HG02870 (cell line): ENCODE measurements at regions not wholly inside any gene's neighbourhood (a gene's known extent, or its start where the extent isn't known, plus 50 kb on each side); places are given as distances from the start of the nearest gene placed in this dataset.
"Not testable (repeated sequence)": the region's sequence is repeated elsewhere in the genome, so short reads cannot be mapped to it uniquely, and the experiment has no call there.

Experiments
- ATAC-seq: cut with Tn5 transposase; IDR thresholded peaks from one replicate; pipeline ENCODE4 v1.9.1; 2021; ENCODE audit warnings: mild to moderate bottlenecking, moderate library complexity; ENCODE audit not compliant: unreplicated experiment

DNA sequence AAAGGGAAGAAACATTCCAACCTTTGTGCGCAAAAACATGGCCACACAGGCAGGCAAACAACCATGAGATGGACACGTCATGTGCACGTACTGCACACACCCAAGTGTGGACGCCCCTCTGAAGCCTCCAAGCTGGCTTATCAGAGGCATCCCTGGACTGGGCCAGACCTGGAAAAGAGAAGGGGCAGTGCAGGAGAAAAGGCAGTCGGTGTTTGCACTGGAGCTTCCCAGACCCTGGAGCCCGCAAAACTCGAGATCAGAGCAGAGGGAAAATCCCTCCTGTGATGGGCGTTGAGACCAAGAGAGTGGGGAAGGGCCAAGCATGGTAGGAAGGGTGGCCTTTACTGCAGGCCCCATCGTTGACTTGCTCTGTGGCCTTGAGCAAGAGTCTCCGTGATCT lies 269.5 kb downstream of the CYRIA start:
- no peak for ATAC-seq

- no peak for ATAC-seq
Measured at GRCh38 chr2:16395601-16396000, 270.0 kb downstream of the CYRIA start.

DNA sequence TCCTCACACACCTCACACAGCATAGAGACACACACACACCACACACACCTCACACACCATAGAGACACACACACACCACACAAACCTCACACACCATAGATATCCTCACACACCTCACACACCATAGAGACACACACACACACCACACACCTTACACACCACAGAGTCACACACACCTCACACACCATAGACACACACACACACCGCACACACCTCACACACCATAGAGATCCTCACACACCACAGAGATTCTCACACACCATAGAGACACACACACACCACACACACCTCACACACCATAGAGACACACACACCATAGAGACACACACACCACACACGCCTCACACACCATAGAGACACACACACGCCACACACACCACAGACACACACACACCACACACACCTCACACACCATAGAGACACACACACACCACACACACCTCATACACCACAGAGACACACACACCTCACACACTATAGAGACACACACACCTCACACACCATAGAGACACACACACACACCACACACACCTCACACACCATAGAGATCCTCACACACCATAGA lies 270.6 kb downstream of the CYRIA start:
- no peak for ATAC-seq

DNA sequence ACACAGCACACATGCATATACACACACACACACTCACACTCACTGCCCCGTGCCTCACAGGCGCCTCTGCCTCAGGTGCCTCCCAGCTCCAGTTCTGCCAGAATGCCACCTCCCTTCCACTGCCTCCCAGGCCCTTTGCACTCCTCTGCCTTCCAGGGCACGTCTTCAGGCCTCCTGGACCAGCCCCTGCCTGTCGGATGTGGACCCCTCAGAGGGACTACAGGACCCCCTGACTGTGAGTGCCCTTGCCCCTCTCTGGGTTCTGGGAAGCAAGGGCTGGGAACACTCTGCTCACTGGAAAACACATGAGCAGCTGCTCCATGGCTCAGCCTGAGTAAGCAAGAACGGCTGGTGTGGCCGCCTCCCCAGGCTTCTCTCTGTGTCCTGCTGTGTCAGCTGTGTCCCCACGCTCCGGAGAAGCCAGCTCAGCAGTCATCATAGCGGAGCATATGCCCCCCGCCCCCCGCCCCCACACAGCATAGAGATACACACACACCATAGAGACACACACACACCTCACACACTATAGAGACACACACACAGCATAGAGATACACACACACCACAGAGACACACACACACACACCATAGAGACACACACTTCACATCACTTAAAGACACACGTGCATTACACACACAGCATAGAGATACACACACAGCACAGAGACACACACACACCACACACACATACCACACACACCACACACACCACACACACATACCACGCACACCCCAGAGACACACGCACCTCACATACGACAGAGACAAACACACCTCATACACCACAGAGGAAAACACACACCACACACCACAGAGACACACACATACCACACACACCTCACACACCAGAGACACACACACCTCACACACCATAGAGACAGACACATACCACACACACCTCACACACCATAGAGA lies 271.3 kb downstream of the CYRIA start:
- no peak for ATAC-seq

DNA sequence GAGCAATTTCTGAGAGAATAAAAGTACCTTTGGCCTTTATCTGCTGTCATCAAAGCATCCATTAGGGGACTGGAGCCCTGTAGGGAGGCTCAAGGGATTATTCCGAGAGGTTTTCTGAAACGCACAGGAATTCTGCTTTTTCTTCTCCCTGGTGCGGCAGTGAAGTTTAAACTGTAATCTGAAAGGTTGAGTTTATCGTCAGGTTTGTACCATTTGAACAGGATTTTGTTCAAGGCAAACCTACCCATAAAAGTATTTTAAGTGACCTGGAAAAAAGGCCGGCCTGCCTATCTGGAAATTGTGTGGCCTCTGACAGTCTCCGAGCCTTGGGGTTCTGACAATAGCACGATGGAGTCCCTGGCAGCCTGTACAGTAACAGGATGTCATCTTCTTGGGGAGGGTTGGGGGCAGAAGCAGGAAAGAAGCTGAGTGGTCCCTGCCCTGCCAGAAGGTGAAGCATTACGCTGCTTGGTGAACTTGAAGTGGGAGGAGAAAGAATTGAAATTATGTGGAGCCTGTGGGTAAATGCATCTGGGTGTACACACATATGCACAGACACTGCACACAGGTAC lies 272.0 kb downstream of the CYRIA start:
- no peak for ATAC-seq

- no peak for ATAC-seq
Measured at GRCh38 chr2:16392647-16393499, 272.8 kb downstream of the CYRIA start.

DNA sequence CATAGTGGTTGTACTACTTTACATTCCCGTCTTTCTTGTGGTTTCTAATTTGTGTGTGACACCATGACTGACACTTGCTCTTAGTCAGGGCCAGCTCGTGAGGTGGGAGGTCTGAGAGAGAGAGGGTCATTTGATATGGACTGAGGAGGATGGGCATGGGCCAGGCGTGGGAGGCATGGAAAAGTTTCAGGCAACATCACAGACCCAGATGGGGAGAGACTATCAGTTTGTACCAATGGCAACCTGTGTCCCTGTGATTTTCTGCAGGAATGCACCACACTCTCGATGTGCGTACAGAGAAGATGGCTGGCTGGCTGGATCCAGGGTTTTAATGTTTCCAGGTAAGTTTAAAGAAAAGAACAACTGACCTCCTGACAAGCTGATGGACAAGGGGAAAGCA lies 273.6 kb downstream of the CYRIA start:
- ATAC-seq = no peak

GRCh38 chr2:16390561-16390960 lies 275.1 kb downstream of the CYRIA start:
- ATAC-seq = no peak

DNA sequence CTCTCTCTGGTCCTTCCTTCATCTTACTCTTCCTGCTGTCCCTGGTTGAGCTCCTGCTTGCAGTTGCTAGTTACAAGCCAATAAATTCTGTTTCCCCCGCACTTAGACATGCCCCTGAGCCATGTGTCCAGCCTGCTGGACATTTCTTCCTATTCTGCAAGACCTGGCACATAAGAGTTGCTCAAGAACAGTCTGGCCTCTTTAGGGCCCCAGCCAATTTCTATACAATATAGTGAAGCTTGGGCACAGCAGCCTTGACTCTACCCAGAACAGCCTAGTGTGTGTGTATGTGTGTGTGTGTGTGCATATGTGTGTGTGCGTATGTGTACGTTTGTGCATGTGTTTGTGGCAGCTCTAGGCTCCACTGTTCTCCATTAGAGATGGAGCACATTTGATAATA lies 276.0 kb downstream of the CYRIA start:
- no peak for ATAC-seq

- ATAC-seq = not testable (repeated sequence)
Measured at GRCh38 chr2:16388199-16388830, 277.3 kb downstream of the CYRIA start.

DNA sequence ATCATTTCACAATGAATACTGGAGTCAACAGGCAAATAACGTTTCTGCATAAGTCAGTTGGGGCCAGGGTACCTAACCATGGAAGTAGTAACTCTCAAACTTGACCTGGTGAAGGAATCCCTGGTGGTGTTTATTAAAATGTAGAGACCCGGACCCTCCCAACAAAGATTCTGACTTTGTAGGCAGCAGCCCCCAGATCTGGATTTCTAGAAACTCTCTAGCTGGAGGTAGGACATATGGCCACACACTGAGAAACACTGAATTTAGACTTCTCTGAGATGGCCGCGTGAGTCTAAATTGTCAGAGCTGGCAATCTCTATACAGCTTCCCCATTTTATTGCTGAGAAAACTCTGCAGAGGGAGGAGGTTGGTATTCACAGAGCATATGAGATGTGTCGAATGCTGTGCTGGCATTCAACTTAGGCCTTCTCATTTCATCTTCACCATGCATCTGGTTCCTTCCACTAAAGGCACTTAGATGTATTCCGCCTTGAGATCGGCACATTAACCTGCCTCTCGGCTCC lies 278.1 kb downstream of the CYRIA start:
- ATAC-seq = no peak

GRCh38 chr2:16386431-16386830 lies 279.2 kb downstream of the CYRIA start:
- no peak for ATAC-seq

DNA sequence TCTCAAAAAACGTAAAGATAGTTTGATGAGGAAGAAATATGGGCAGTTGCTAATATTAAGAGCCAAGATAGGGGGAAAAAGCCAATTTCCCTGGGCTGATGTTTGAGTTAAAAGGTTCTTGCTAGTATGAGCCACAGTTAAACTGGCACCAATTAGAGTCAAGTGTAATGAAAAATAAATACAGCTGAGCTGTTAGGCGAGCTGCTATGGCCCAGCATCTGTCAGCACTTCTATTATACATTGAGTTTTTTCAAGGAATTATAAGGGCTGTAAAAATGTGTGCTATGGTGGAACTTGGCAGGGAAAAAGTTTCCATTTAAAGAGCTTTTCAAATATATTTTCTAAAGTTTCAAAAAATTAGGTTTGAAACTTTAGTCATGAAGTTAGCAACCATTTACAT lies 279.6 kb downstream of the CYRIA start:
- ATAC-seq = no peak

- no peak for ATAC-seq
Measured at GRCh38 chr2:16385341-16385740, 280.3 kb downstream of the CYRIA start.

DNA sequence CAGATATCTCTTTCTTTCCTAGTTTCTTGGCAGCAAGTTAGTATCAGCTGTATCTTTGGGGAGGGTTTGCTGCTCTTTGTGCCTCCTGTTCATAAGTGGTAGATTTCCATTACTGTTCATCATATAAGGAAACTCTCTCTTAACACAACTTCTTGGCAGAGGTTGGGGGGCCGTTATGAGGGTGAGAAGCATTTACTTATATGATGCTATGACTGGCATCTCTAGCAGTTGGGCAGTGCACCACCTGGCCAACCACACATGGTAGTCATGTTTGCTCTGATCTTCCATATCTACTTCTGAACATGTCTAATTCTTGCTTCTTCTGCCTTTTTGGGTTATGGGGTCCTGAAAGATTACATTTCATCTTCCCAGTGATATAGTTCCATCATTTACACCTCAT lies 282.2 kb downstream of the CYRIA start:
- ATAC-seq = no peak

DNA sequence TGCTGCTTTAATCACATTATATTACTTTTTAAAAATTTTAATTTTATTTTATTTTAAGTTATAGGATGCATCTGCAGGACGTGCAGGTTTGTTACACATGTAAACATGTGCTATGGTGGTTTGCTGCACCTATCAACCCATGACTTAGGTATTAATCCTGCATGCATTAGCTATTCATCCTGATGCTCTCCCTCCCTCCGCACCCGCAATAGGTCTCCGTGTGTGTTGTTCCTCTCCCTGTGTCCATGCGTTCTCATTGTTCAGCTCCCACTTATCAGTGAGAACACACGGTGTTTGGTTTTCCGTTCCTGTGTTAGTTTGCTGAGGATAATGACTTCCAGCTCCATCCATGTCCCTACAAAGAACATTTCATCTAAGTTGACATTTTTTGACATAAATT lies 283.2 kb downstream of the CYRIA start:
- no peak for ATAC-seq

GRCh38 chr2:16381511-16381910 lies 284.1 kb downstream of the CYRIA start:
- no peak for ATAC-seq

DNA sequence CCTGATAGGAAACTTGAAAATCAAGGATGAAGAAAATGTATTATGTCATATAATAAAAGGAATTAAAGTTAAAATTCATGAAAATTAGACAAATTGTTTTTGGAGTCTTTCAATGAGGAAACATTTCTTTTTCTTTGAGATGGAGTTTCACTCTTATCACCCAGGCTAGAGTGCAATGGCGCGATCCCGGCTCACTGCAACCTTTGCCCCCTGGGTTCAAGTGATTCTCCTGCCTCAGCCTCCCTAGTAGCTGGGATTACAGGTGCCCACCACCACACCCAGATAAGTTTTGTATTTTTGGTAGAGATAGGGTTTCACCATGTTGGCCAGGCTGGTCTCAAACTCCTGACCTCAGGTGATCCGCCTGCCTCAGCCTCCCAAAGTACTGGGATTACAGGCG lies 285.7 kb downstream of the CYRIA start:
- ATAC-seq = not testable (repeated sequence)

DNA sequence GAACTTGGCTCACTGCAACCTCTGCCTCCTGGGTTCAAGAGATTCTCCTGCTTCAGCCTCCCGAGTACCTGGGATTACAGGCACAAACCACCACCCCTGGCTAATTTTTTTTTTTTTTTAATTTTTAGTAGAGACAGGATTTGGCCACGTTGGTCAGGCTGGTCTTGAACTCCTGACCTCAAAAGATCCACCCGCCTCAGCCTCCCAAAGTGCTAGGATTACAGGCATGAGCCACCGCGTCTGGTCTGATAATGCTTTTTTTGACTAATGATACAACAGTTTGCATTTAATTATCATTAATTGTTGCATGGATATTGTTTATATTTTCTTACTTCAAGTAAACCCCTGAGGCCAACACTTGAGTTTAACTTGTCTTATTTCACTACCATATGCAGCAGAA lies 286.6 kb downstream of the CYRIA start:
- not testable (repeated sequence) for ATAC-seq

- ATAC-seq = no peak
Measured at GRCh38 chr2:16378031-16378430, 287.6 kb downstream of the CYRIA start.

DNA sequence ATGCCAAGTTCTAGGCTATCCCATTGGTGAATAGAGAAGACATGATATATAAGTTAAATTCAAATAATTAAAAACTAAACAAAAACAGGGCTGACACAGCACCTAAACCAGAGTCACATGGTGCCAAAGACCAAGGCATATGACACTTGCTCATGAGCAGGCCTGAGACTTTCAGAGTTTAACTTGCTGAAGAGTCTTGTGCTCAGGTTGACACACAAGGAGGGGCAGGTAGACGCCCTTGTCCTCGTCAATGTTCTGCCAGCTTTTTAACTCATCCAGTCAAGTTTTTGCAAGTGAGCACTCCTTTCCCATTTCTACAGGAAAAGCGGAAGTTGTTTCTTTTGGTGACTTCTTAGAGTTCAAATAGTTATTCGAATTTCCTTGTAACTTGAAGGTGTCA lies 289.7 kb downstream of the CYRIA start:
- ATAC-seq = no peak
